ENCODE measurements at regions not wholly inside any gene's neighbourhood (a gene's known extent, or its start where the extent isn't known, plus 50 kb on each side); places are given as distances from the start of the nearest gene placed in this dataset.

DNA sequence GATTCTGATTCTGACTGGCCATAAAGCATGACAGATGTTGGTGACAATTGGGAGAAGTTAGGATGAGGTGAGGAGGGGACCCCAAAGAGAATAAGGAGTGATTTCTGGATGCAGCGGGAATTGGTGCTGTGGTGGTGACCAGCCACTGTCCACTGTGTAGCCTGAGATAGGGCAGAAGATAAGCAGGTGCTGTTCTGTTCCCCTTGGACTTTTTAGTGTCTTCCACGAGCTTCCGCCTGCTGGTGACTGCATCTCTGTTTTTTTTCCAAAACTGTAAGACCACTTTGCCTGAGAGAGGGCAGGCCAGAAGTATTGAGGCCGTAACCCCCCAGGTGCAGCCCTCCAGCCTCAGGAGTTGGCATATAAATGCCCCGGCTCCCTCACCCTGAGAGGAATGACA lies 161.2 kb upstream of the MYL2 start:
- Histone ChIP-seq H3K79me2 (replicated peaks; ENCODE audit: insufficient read depth, low read length) (no peaks in the 10 kb centered on the region), H3K27me3 (ENCODE audit: insufficient read depth, low read depth, low read length) (no peaks in the 10 kb centered on the region), H3F3A (ENCODE audit: insufficient read depth, low read length, poor library complexity, severe bottlenecking) (no peaks in the 10 kb centered on the region), H3K36me3 (ENCODE audit: insufficient read depth, low read length) (no peaks in the 10 kb centered on the region), H3K4me2 (ENCODE audit: low read length) (no peak overlapping the region), H2AFZ (ENCODE audit: low read depth, low read length) (no peak overlapping the region), H4K20me1 (ENCODE audit: insufficient read depth) (no peaks in the 10 kb centered on the region), H3K27ac (ENCODE audit: low read length) (no peak overlapping the region), H3K9me2 (ENCODE audit: insufficient read depth, low read length) (no peaks in the 10 kb centered on the region), H3K9me3 (ENCODE audit: low read length) (peaks cover 7% of the 10 kb centered on the region), H3K4me3 (ENCODE audit: low read length) (no peak overlapping the region), H3K9ac (ENCODE audit: low read length) (no peak overlapping the region)
- TF ChIP-seq SMC3 (conservative IDR thresholded peaks at IDR 0.05; ENCODE audit: poor library complexity) (no peak), EZH2 (IDR thresholded peaks at IDR 0.05; ENCODE audit: borderline replicate concordance, insufficient read depth, low read length, poor library complexity, severe bottlenecking) (no peak), TAF1 (IDR thresholded peaks at IDR 0.05; ENCODE audit: low read depth) (no peak), CTCF (IDR thresholded peaks at IDR 0.05; ENCODE audit: poor library complexity, severe bottlenecking) (no peak), RAD21 (conservative IDR thresholded peaks at IDR 0.05) (no peak), REST (IDR thresholded peaks at IDR 0.05; ENCODE audit: borderline replicate concordance) (no peak), MXI1 (conservative IDR thresholded peaks at IDR 0.05; ENCODE audit: poor library complexity, severe bottlenecking) (no peak), EP300 (conservative IDR thresholded peaks at IDR 0.05; ENCODE audit: poor library complexity, severe bottlenecking) (no peak), POLR2AphosphoS5 (IDR thresholded peaks at IDR 0.05) (no peak)

DNA sequence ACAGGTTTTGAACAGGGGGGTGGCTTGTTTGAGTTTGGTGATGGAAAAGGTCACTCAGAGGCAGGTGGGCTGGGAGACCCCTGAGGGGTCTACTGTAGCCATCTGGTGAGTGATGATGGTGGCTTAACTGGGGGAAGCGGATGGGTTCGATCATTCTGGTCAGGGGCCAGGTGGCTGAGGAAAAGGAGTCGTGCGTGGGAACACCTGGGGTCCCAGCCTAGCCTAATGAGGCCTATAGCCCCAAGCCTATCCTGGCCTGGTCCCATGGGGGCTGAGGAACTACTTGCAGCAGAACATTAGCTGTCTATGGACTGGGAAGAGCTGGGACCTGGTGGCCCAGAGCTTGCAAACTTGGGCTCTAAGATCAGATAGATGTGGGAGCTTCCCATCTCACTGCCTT lies 158.4 kb upstream of the MYL2 start:
- no peak overlapping the region for H3K9ac ChIP-seq (ENCODE audit: low read length)
- no peaks in the 10 kb centered on the region for H3K79me2 ChIP-seq (replicated peaks; ENCODE audit: insufficient read depth, low read length)
- no peaks in the 10 kb centered on the region for H3K9me2 ChIP-seq (ENCODE audit: insufficient read depth, low read length)
- no peak overlapping the region for H2AFZ ChIP-seq (ENCODE audit: low read depth, low read length)
- no peaks in the 10 kb centered on the region for H3K36me3 ChIP-seq (ENCODE audit: insufficient read depth, low read length)
- H3K27me3 ChIP-seq (ENCODE audit: insufficient read depth, low read depth, low read length) = no peaks in the 10 kb centered on the region
- H3K4me2 ChIP-seq (ENCODE audit: low read length) = no peak overlapping the region
- TF ChIP-seq SMC3 (conservative IDR thresholded peaks at IDR 0.05; ENCODE audit: poor library complexity) (no peak), TAF1 (IDR thresholded peaks at IDR 0.05; ENCODE audit: low read depth) (no peak), EP300 (conservative IDR thresholded peaks at IDR 0.05; ENCODE audit: poor library complexity, severe bottlenecking) (no peak), EZH2 (IDR thresholded peaks at IDR 0.05; ENCODE audit: borderline replicate concordance, insufficient read depth, low read length, poor library complexity, severe bottlenecking) (no peak), POLR2AphosphoS5 (IDR thresholded peaks at IDR 0.05) (no peak), RAD21 (conservative IDR thresholded peaks at IDR 0.05) (no peak), MXI1 (conservative IDR thresholded peaks at IDR 0.05; ENCODE audit: poor library complexity, severe bottlenecking) (no peak), REST (IDR thresholded peaks at IDR 0.05; ENCODE audit: borderline replicate concordance) (no peak), CTCF (IDR thresholded peaks at IDR 0.05; ENCODE audit: poor library complexity, severe bottlenecking) (no peak)
- no peak overlapping the region for H3K27ac ChIP-seq (ENCODE audit: low read length)
- H4K20me1 ChIP-seq (ENCODE audit: insufficient read depth) = no peaks in the 10 kb centered on the region
- H3F3A ChIP-seq (ENCODE audit: insufficient read depth, low read length, poor library complexity, severe bottlenecking) = no peaks in the 10 kb centered on the region
- H3K4me3 ChIP-seq (ENCODE audit: low read length) = no peak overlapping the region
- H3K9me3 ChIP-seq (ENCODE audit: low read length) = no peaks in the 10 kb centered on the region
